HEK293 (cell line): ENCODE measurements at regions not wholly inside any gene's neighbourhood (a gene's known extent, or its start where the extent isn't known, plus 50 kb on each side); places are given as distances from the start of the nearest gene placed in this dataset.

Experiments
- GFI1B ChIP-seq: fragments of 450-650 bp; formaldehyde crosslinking; IDR thresholded peaks from 2 replicates; pipeline ENCODE4 v1.5.1; 2016; ENCODE audit warnings: missing biosample characterization, missing genetic modification characterization
- ZBTB7A ChIP-seq: fragments of 450-650 bp; formaldehyde crosslinking; IDR thresholded peaks from 2 replicates; pipeline ENCODE4 v1.5.1; 2016; ENCODE audit warnings: low read depth, missing biosample characterization, missing genetic modification characterization
- ZFP37 ChIP-seq: fragments of 450-650 bp; formaldehyde crosslinking; IDR thresholded peaks from 2 replicates; pipeline ENCODE4 v1.5.1; 2016; ENCODE audit warnings: missing biosample characterization, missing genetic modification characterization
- ZNF121 ChIP-seq: fragments of 450-650 bp; formaldehyde crosslinking; IDR thresholded peaks from 2 replicates; pipeline ENCODE4 v1.5.1; 2016; ENCODE audit warnings: missing biosample characterization, missing genetic modification characterization
- ZNF175 ChIP-seq: fragments of 450-650 bp; formaldehyde crosslinking; IDR thresholded peaks from 2 replicates; pipeline ENCODE4 v1.5.1; 2016; ENCODE audit warnings: missing biosample characterization, missing genetic modification characterization
- ZNF354C ChIP-seq: fragments of 450-650 bp; formaldehyde crosslinking; IDR thresholded peaks from 2 replicates; pipeline ENCODE4 v1.5.1; 2016; ENCODE audit warnings: missing biosample characterization, missing genetic modification characterization, low read depth, borderline replicate concordance
- ZNF391 ChIP-seq: fragments of 450-650 bp; formaldehyde crosslinking; IDR thresholded peaks from 2 replicates; pipeline ENCODE4 v1.5.1; 2016; ENCODE audit warnings: low read depth, missing biosample characterization, missing genetic modification characterization, borderline replicate concordance
- ZNF521 ChIP-seq: fragments of 450-650 bp; formaldehyde crosslinking; IDR thresholded peaks from 2 replicates; pipeline ENCODE4 v1.5.1; 2017; ENCODE audit warnings: missing biosample characterization, mild to moderate bottlenecking, missing genetic modification characterization
- TF ChIP-seq, protein P1 (sequence below): fragments of 450-650 bp; formaldehyde crosslinking; IDR thresholded peaks from 2 replicates; pipeline ENCODE4 v1.5.1; 2016; ENCODE audit warnings: missing biosample characterization, missing genetic modification characterization
- TF ChIP-seq, protein P2 (sequence below): fragments of 450-650 bp; IDR thresholded peaks from 2 replicates; pipeline ENCODE4 v1.5.1; 2018; ENCODE audit warnings: missing biosample characterization, missing genetic modification characterization
- TF ChIP-seq, protein P3 (sequence below): fragments of 450-650 bp; formaldehyde crosslinking; IDR thresholded peaks from 2 replicates; pipeline ENCODE4 v1.5.1; 2016; ENCODE audit warnings: missing biosample characterization, missing genetic modification characterization
- TF ChIP-seq, protein P4 (sequence below): fragments of 450-650 bp; formaldehyde crosslinking; IDR thresholded peaks from 2 replicates; pipeline ENCODE4 v1.5.1; 2016; ENCODE audit warnings: missing biosample characterization, missing genetic modification characterization, low read depth
- TF ChIP-seq, protein P5 (sequence below): fragments of 450-650 bp; formaldehyde crosslinking; IDR thresholded peaks from 2 replicates; pipeline ENCODE4 v1.5.1; 2016; ENCODE audit warnings: missing biosample characterization, missing genetic modification characterization, low read depth

DNA sequence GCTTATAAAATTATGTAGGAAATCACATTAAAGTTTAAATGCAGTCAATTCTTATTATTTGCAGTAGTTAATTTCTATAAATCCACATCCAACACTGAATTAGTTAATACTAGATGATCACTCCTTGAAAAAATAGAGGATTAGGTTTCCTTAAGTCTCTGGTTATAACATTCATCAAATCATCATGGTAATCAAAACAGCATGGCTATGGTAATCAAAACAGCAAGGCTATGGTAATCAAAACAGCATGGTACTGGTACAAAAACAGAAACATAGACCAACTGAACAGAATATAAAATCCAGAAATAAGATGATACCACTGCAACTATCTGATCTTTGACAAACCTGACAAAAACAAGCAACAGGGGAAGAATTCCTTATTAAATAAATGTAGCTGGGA lies 814.6 kb upstream of the CCDC179 start:
- TF ChIP-seq, protein P1, sequence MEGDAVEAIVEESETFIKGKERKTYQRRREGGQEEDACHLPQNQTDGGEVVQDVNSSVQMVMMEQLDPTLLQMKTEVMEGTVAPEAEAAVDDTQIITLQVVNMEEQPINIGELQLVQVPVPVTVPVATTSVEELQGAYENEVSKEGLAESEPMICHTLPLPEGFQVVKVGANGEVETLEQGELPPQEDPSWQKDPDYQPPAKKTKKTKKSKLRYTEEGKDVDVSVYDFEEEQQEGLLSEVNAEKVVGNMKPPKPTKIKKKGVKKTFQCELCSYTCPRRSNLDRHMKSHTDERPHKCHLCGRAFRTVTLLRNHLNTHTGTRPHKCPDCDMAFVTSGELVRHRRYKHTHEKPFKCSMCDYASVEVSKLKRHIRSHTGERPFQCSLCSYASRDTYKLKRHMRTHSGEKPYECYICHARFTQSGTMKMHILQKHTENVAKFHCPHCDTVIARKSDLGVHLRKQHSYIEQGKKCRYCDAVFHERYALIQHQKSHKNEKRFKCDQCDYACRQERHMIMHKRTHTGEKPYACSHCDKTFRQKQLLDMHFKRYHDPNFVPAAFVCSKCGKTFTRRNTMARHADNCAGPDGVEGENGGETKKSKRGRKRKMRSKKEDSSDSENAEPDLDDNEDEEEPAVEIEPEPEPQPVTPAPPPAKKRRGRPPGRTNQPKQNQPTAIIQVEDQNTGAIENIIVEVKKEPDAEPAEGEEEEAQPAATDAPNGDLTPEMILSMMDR (tag by site-specific recombination): no peak
- no peak for TF ChIP-seq ZBTB7A (tag by site-specific recombination)
- TF ChIP-seq ZNF391 (tag by site-specific recombination): no peak
- TF ChIP-seq ZFP37 (tag by site-specific recombination): no peak
- TF ChIP-seq, protein P2, sequence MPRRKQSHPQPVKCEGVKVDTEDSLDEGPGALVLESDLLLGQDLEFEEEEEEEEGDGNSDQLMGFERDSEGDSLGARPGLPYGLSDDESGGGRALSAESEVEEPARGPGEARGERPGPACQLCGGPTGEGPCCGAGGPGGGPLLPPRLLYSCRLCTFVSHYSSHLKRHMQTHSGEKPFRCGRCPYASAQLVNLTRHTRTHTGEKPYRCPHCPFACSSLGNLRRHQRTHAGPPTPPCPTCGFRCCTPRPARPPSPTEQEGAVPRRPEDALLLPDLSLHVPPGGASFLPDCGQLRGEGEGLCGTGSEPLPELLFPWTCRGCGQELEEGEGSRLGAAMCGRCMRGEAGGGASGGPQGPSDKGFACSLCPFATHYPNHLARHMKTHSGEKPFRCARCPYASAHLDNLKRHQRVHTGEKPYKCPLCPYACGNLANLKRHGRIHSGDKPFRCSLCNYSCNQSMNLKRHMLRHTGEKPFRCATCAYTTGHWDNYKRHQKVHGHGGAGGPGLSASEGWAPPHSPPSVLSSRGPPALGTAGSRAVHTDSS (tag by site-specific recombination): no peak
- TF ChIP-seq, protein P3, sequence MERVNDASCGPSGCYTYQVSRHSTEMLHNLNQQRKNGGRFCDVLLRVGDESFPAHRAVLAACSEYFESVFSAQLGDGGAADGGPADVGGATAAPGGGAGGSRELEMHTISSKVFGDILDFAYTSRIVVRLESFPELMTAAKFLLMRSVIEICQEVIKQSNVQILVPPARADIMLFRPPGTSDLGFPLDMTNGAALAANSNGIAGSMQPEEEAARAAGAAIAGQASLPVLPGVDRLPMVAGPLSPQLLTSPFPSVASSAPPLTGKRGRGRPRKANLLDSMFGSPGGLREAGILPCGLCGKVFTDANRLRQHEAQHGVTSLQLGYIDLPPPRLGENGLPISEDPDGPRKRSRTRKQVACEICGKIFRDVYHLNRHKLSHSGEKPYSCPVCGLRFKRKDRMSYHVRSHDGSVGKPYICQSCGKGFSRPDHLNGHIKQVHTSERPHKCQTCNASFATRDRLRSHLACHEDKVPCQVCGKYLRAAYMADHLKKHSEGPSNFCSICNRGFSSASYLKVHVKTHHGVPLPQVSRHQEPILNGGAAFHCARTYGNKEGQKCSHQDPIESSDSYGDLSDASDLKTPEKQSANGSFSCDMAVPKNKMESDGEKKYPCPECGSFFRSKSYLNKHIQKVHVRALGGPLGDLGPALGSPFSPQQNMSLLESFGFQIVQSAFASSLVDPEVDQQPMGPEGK: no peak
- no peak for TF ChIP-seq ZNF354C
- TF ChIP-seq, protein P4, sequence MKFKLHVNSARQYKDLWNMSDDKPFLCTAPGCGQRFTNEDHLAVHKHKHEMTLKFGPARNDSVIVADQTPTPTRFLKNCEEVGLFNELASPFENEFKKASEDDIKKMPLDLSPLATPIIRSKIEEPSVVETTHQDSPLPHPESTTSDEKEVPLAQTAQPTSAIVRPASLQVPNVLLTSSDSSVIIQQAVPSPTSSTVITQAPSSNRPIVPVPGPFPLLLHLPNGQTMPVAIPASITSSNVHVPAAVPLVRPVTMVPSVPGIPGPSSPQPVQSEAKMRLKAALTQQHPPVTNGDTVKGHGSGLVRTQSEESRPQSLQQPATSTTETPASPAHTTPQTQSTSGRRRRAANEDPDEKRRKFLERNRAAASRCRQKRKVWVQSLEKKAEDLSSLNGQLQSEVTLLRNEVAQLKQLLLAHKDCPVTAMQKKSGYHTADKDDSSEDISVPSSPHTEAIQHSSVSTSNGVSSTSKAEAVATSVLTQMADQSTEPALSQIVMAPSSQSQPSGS: no peak
- TF ChIP-seq ZNF521 (tag by site-specific recombination): no peak
- TF ChIP-seq ZNF121 (tag by site-specific recombination): no peak
- TF ChIP-seq ZNF175 (tag by site-specific recombination): no peak
- TF ChIP-seq, protein P5, sequence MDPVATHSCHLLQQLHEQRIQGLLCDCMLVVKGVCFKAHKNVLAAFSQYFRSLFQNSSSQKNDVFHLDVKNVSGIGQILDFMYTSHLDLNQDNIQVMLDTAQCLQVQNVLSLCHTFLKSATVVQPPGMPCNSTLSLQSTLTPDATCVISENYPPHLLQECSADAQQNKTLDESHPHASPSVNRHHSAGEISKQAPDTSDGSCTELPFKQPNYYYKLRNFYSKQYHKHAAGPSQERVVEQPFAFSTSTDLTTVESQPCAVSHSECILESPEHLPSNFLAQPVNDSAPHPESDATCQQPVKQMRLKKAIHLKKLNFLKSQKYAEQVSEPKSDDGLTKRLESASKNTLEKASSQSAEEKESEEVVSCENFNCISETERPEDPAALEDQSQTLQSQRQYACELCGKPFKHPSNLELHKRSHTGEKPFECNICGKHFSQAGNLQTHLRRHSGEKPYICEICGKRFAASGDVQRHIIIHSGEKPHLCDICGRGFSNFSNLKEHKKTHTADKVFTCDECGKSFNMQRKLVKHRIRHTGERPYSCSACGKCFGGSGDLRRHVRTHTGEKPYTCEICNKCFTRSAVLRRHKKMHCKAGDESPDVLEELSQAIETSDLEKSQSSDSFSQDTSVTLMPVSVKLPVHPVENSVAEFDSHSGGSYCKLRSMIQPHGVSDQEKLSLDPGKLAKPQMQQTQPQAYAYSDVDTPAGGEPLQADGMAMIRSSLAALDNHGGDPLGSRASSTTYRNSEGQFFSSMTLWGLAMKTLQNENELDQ (tag by site-specific recombination): no peak
- no peak for TF ChIP-seq GFI1B (tag by site-specific recombination)
